Brain pericyte (primary cell): ENCODE measurements at regions not wholly inside any gene's neighbourhood (a gene's known extent, or its start where the extent isn't known, plus 50 kb on each side); places are given as distances from the start of the nearest gene placed in this dataset.

ENCODE experiments used
- DNase-seq: peaks from one replicate; pipeline ENCODE4 v3.0.0-alpha.2; 2012; ENCODE audit warnings: low read depth, low spot score

- DNase-seq = no peak
Observed at GRCh38 chr1:192945390-192946130, 113.6 kb downstream of the UCHL5 start.

GRCh38 chr1:192949783-192950182, 109.4 kb downstream of the UCHL5 start:
- DNase-seq = no peak

GRCh38 chr1:192950926-192951325, 108.2 kb downstream of the UCHL5 start:
- no peak for DNase-seq

- peak; percentile 51 for DNase-seq
Observed at GRCh38 chr1:192951691-192952460, 107.3 kb downstream of the UCHL5 start.

GRCh38 chr1:192952646-192953045, 106.5 kb downstream of the UCHL5 start:
- no peak for DNase-seq

- no peak for DNase-seq
Observed at GRCh38 chr1:192954705-192955265, 104.4 kb downstream of the UCHL5 start.

- no peak for DNase-seq
Observed at GRCh38 chr1:192958350-192958749, 100.8 kb downstream of the UCHL5 start.

- peak; percentile 44 for DNase-seq
Observed at GRCh38 chr1:192958871-192959270, 100.3 kb downstream of the UCHL5 start.

GRCh38 chr1:192959657-192960186, 99.4 kb downstream of the UCHL5 start:
- no peak for DNase-seq
